Adrenal gland (tissue), 9 donors: ENCODE measurements at regions not wholly inside any gene's neighbourhood (a gene's known extent, or its start where the extent isn't known, plus 50 kb on each side); places are given as distances from the start of the nearest gene placed in this dataset.

ENCODE experiments used
- DNase-seq, 7 donors: peaks; one replicate each; pipeline ENCODE4 v3.0.0-alpha.2; 2019 to 2020
- H3K27ac ChIP-seq, 5 donors: fragments of 200-600 bp; sonication (generic) in 4 of 5; 1 replicate in 3 of 5; 2 replicates in 2 of 5; pipeline versions ENCODE4 v1.5.1 to v1.8.0; 2016 to 2020; ENCODE audit warnings: mild to moderate bottlenecking in 1 of 5
- H3K27me3 ChIP-seq: fragments of 200-600 bp; 2 replicates; pipeline ENCODE4 v1.8.0; 2021
- H3K36me3 ChIP-seq, 2 donors: fragments of 200-600 bp; replicated peaks in 1 of 2; 1 replicate in 1 of 2; 2 replicates in 1 of 2; pipeline versions ENCODE4 v1.5.1 to v1.8.0; 2018 to 2022
- H3K4me1 ChIP-seq, 2 donors: fragments of 200-600 bp; replicated peaks in 1 of 2; 1 replicate in 1 of 2; 2 replicates in 1 of 2; pipeline versions ENCODE4 v1.5.1 to v1.8.0; 2018 to 2021
- H3K4me3 ChIP-seq, 4 donors: fragments of 200-600 bp; sonication (generic) in 3 of 4; one replicate each; pipeline ENCODE4 v1.5.1; 2016 to 2018
- H3K9me3 ChIP-seq, 3 donors: fragments of 200-600 bp; sonication (generic) in 1 of 3; replicated peaks in 1 of 3; 1 replicate in 2 of 3; 2 replicates in 1 of 3; pipeline versions ENCODE4 v1.5.1 to v1.8.0; 2016 to 2021
- POLR2A ChIP-seq, 2 donors: fragments of 450-650 bp; IDR thresholded peaks; one replicate each; pipeline ENCODE4 v1.6.1; 2017; ENCODE audit warnings: antibody characterized with exemption in 2 of 2, mild to moderate bottlenecking in 2 of 2, moderate library complexity in 1 of 2
- WGBS, 4 donors: extraction: QIAGEN DNeasy Blood & Tissue Kit in 2 of 4; methylation state at CpG; one replicate each; pipeline versions ENCODE4 v1.1.5 to v1.1.7; 2013 to 2017; 5-methylcytosine and 5-hydroxymethylcytosine counted together
- intact Hi-C, 2 donors: fragments of 100-400 bp; cut with DNase I; formaldehyde crosslinking; loops; one replicate each; pipeline versions ENCODE4 v1.14.1 to v1.15.0; 2022 to 2023
- TF ChIP-seq, protein P1 (sequence below), 6 experiments: fragments of 450-650 bp in 4 of 6; fragments of 200-600 bp in 2 of 6; sonication (generic) in 1 of 6; IDR thresholded peaks; 1 replicate in 5 of 6; 2 replicates in 1 of 6; pipeline versions ENCODE4 v1.5.1 to v1.8.0; 2016 to 2021; ENCODE audit warnings: antibody characterized with exemption in 6 of 6, mild to moderate bottlenecking in 2 of 6, moderate library complexity in 1 of 6
- donor health status: healthy with polysubstance abuse.
- donor health status: Bipolar disorder and iron deficiency.
- donor health status: DM: yes; HTN: yes; CAD: no.
- donor health status: DM: no; HTN: no; CAD: no.
- donor health status: DM: no; HTN: no; CAD: no.

GRCh38 chr2:84085562-84085961 lies 373.5 kb downstream of the SUCLG1 start:
- TF ChIP-seq, protein P1, sequence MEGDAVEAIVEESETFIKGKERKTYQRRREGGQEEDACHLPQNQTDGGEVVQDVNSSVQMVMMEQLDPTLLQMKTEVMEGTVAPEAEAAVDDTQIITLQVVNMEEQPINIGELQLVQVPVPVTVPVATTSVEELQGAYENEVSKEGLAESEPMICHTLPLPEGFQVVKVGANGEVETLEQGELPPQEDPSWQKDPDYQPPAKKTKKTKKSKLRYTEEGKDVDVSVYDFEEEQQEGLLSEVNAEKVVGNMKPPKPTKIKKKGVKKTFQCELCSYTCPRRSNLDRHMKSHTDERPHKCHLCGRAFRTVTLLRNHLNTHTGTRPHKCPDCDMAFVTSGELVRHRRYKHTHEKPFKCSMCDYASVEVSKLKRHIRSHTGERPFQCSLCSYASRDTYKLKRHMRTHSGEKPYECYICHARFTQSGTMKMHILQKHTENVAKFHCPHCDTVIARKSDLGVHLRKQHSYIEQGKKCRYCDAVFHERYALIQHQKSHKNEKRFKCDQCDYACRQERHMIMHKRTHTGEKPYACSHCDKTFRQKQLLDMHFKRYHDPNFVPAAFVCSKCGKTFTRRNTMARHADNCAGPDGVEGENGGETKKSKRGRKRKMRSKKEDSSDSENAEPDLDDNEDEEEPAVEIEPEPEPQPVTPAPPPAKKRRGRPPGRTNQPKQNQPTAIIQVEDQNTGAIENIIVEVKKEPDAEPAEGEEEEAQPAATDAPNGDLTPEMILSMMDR (IDR thresholded peaks at IDR 0.05) = no peak
- TF ChIP-seq POLR2A (IDR thresholded peaks at IDR 0.05) = no peak
- Histone ChIP-seq H3K9me3 (no peaks in the 10 kb centered on the region), H3K4me3 (no peak overlapping the region), H3K27ac (no peak overlapping the region), H3K36me3 (no peaks in the 10 kb centered on the region), H3K27me3 (no peaks in the 10 kb centered on the region), H3K4me1 (no peaks in the 10 kb centered on the region)
- no peak for DNase-seq
- intact Hi-C loops = no loop called here

GRCh38 chr2:84084856-84085255 lies 374.2 kb downstream of the SUCLG1 start:
- intact Hi-C loops = no loop called here
- H3K27ac ChIP-seq = no peak overlapping the region
- H3K4me3 ChIP-seq = no peak overlapping the region
- no peaks in the 10 kb centered on the region for H3K4me1 ChIP-seq
- TF ChIP-seq POLR2A (IDR thresholded peaks at IDR 0.05) = no peak
- TF ChIP-seq, protein P1 (IDR thresholded peaks at IDR 0.05) = no peak
- 19 to 40% (median 27%) methylated on average over 1 of the region's 1 CpG for WGBS, 4 donors
- no peaks in the 10 kb centered on the region for H3K27me3 ChIP-seq
- no peaks in the 10 kb centered on the region for H3K36me3 ChIP-seq
- H3K9me3 ChIP-seq = no peaks in the 10 kb centered on the region
- DNase-seq = no peak

DNA sequence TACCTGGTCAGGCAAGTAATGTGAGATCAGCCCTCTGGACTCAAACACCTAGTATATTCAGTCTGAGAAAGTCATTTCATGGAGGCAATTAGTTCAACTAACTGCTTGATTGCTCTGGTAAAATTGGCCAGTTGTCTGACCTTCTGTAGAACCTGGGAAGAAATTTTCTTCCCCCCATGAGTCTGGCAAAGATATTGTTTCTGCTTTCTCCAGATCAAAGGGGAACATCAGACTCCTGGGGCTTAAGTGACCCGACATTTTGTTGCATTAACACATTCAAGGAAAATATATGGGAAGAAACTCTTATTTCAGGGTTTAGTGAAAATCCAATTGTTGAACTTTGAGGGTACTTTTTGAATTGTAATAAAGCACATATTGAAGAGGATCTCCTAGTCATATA lies 375.1 kb downstream of the SUCLG1 start:
- Histone ChIP-seq H3K4me1 (no peaks in the 10 kb centered on the region), H3K9me3 (no peaks in the 10 kb centered on the region), H3K27me3 (no peaks in the 10 kb centered on the region), H3K27ac (no peak overlapping the region), H3K4me3 (no peak overlapping the region), H3K36me3 (no peaks in the 10 kb centered on the region)
- no peak for TF ChIP-seq POLR2A (IDR thresholded peaks at IDR 0.05)
- TF ChIP-seq, protein P1 (IDR thresholded peaks at IDR 0.05) = no peak
- WGBS, 4 donors = 41 to 61% (median 47%) methylated on average over 1 of the region's 1 CpG
- DNase-seq = no peak
- intact Hi-C loops = no loop called here

GRCh38 chr2:84078471-84078870 lies 380.6 kb downstream of the SUCLG1 start:
- no peaks in the 10 kb centered on the region for H3K9me3 ChIP-seq
- H3K27ac ChIP-seq = no peak overlapping the region
- intact Hi-C loops = no loop called here
- no peaks in the 10 kb centered on the region for H3K4me1 ChIP-seq
- TF ChIP-seq POLR2A (IDR thresholded peaks at IDR 0.05) = no peak
- TF ChIP-seq, protein P1 (IDR thresholded peaks at IDR 0.05) = no peak
- no peaks in the 10 kb centered on the region for H3K36me3 ChIP-seq
- no peak overlapping the region for H3K4me3 ChIP-seq
- no peaks in the 10 kb centered on the region for H3K27me3 ChIP-seq
- 46 to 58% (median 52%) methylated on average over 3 of the region's 3 CpGs for WGBS, 4 donors
- no peak for DNase-seq
